ENCODE measurements at regions not wholly inside any gene's neighbourhood (a gene's known extent, or its start where the extent isn't known, plus 50 kb on each side); places are given as distances from the start of the nearest gene placed in this dataset.

GRCh38 chr6:80548532-80548931 is 442.1 kb downstream of the BCKDHB start:
- no peak for TF ChIP-seq ESRRA (CRISPR knock-in tag; IDR thresholded peaks at IDR 0.05; ENCODE audit: borderline replicate concordance)
- TF ChIP-seq CTCF (IDR thresholded peaks at IDR 0.05): no peak
- TF ChIP-seq USF1 (CRISPR knock-in tag; IDR thresholded peaks at IDR 0.05): no peak
- TF ChIP-seq NR1H2 (CRISPR knock-in tag; IDR thresholded peaks at IDR 0.05): no peak
- no peak for TF ChIP-seq KAT7 (CRISPR knock-in tag; IDR thresholded peaks at IDR 0.05; ENCODE audit: borderline replicate concordance)
- no peak for TF ChIP-seq E2F4 (CRISPR knock-in tag; IDR thresholded peaks at IDR 0.05; ENCODE audit: borderline replicate concordance, low read depth)
- no peak for TF ChIP-seq TEAD4 (CRISPR knock-in tag; IDR thresholded peaks at IDR 0.05)
- no peak for TF ChIP-seq USF2 (CRISPR knock-in tag; IDR thresholded peaks at IDR 0.05)
- no peak for TF ChIP-seq MYBL2 (CRISPR knock-in tag; IDR thresholded peaks at IDR 0.05)

Measured in WTC11 (cell line).